GM13977 (cell line): ENCODE measurements at regions not wholly inside any gene's neighbourhood (a gene's known extent, or its start where the extent isn't known, plus 50 kb on each side); places are given as distances from the start of the nearest gene placed in this dataset.

ENCODE experiments used
- DNase-seq: peaks from one replicate; pipeline ENCODE4 v3.0.0; 2012; ENCODE audit warnings: low spot score
- CTCF ChIP-seq: IDR thresholded peaks from 2 replicates; pipeline ENCODE4 v1.5.1; 2012; ENCODE audit warnings: mild to moderate bottlenecking, control low read depth; ENCODE audit not compliant: insufficient read depth; ENCODE audit errors: extremely low read depth, missing control alignments
- in situ Hi-C: fragments of 300-500 bp; cut with MboI; formaldehyde crosslinking; loops from one replicate; pipeline ENCODE4 v1.12.0; 2022; ENCODE audit warnings: low sequenced_read_pairs, low pct_unique_long_range_greater_than_20kb, mixed read lengths, inconsistent platforms; ENCODE audit not compliant: unreplicated experiment

- TF ChIP-seq CTCF = no peak
- no peak for DNase-seq
- in situ Hi-C loops = no loop called here
These were observed 335.7 kb downstream of the GRB14 start for GRCh38 chr2:164285576-164285975.

GRCh38 chr2:164281896-164282295, 339.4 kb downstream of the GRB14 start:
- DNase-seq = no peak
- in situ Hi-C loops = no loop called here
- TF ChIP-seq CTCF = no peak

GRCh38 chr2:164275659-164276058, 345.6 kb downstream of the GRB14 start:
- no peak for TF ChIP-seq CTCF
- in situ Hi-C loops = no loop called here
- DNase-seq = no peak

GRCh38 chr2:164260506-164260905, 360.8 kb downstream of the GRB14 start:
- in situ Hi-C loops = no loop called here
- TF ChIP-seq CTCF = no peak
- no peak for DNase-seq

- no peak for TF ChIP-seq CTCF
- in situ Hi-C loops = no loop called here
- DNase-seq = no peak
These were observed 363.5 kb downstream of the GRB14 start for GRCh38 chr2:164257742-164258141.

GRCh38 chr2:164252568-164253287, 368.6 kb downstream of the GRB14 start:
- peak; percentile 28 for DNase-seq
- in situ Hi-C loops = no loop called here
- no peak for TF ChIP-seq CTCF
